ENCODE measurements at regions not wholly inside any gene's neighbourhood (a gene's known extent, or its start where the extent isn't known, plus 50 kb on each side); places are given as distances from the start of the nearest gene placed in this dataset.

DNA sequence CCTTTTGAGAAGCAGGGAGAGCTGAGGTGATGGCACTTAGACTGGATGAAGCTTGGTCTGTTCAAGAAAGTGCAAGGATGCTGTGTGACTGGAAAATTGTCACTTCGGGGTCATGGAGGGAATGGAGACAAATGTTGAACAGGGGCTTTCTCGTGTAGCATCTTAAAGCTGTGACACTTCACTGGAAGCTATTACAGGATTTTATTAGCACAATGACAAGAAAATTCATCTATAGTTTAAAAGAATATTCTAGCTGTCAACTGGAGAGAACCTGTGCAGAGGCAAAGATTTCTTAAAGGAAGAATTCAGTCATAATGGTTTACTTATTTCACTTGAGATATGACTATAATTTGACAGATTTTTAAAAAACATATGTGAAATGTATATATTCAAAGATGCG, 963.9 kb upstream of the ZEB2 start:
- no peak overlapping the region for H3K4me3 ChIP-seq (ENCODE audit: low read depth, low read length, poor library complexity, severe bottlenecking)
- intact Hi-C loops (cut with micrococcal nuclease; ENCODE audit: unreplicated experiment), result no loop called here
- no TSS peak for BruUV-seq (replicated peaks)
- no peak for DNase-seq (ENCODE audit: low spot score)
- peaks cover 14% of the 10 kb centered on the region for H3K4me1 ChIP-seq (ENCODE audit: insufficient read depth, low read length, poor library complexity, severe bottlenecking)
- H3K36me3 ChIP-seq (ENCODE audit: insufficient read depth, low read length, poor library complexity, severe bottlenecking), result no peaks in the 10 kb centered on the region
- H3K9me3 ChIP-seq (ENCODE audit: low read depth, low read length, poor library complexity, severe bottlenecking), result no peaks in the 10 kb centered on the region
- CTCF ChIA-PET, result no interaction called here
- H3K27ac ChIP-seq (ENCODE audit: low read depth, low read length, poor library complexity, severe bottlenecking), result no peak overlapping the region
- no peaks in the 10 kb centered on the region for H3K27me3 ChIP-seq (replicated peaks; ENCODE audit: insufficient read depth, low read depth, low read length, poor library complexity)
- no peak for TF ChIP-seq EZH2 (IDR thresholded peaks at IDR 0.05; ENCODE audit: borderline replicate concordance, low read depth, low read length, poor library complexity, severe bottlenecking)
- TF ChIP-seq, protein P1, sequence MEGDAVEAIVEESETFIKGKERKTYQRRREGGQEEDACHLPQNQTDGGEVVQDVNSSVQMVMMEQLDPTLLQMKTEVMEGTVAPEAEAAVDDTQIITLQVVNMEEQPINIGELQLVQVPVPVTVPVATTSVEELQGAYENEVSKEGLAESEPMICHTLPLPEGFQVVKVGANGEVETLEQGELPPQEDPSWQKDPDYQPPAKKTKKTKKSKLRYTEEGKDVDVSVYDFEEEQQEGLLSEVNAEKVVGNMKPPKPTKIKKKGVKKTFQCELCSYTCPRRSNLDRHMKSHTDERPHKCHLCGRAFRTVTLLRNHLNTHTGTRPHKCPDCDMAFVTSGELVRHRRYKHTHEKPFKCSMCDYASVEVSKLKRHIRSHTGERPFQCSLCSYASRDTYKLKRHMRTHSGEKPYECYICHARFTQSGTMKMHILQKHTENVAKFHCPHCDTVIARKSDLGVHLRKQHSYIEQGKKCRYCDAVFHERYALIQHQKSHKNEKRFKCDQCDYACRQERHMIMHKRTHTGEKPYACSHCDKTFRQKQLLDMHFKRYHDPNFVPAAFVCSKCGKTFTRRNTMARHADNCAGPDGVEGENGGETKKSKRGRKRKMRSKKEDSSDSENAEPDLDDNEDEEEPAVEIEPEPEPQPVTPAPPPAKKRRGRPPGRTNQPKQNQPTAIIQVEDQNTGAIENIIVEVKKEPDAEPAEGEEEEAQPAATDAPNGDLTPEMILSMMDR (conservative IDR thresholded peaks at IDR 0.05; ENCODE audit: low read depth, low read length), result no peak
- POLR2A ChIA-PET (ENCODE audit: low non-redundant PET), result no interaction called here

- CTCF ChIA-PET, result no interaction called here
- Histone ChIP-seq H3K4me3 (ENCODE audit: low read depth, low read length, poor library complexity, severe bottlenecking) (no peak overlapping the region), H3K27me3 (replicated peaks; ENCODE audit: insufficient read depth, low read depth, low read length, poor library complexity) (no peaks in the 10 kb centered on the region), H3K27ac (ENCODE audit: low read depth, low read length, poor library complexity, severe bottlenecking) (no peak overlapping the region), H3K9me3 (ENCODE audit: low read depth, low read length, poor library complexity, severe bottlenecking) (peaks cover under 1% of the 10 kb centered on the region), H3K36me3 (ENCODE audit: insufficient read depth, low read length, poor library complexity, severe bottlenecking) (no peaks in the 10 kb centered on the region), H3K4me1 (ENCODE audit: insufficient read depth, low read length, poor library complexity, severe bottlenecking) (peaks cover 5% of the 10 kb centered on the region)
- intact Hi-C loops (cut with micrococcal nuclease; ENCODE audit: unreplicated experiment), result no loop called here
- TF ChIP-seq, protein P1 (conservative IDR thresholded peaks at IDR 0.05; ENCODE audit: low read depth, low read length), result no peak
- no peak for TF ChIP-seq EZH2 (IDR thresholded peaks at IDR 0.05; ENCODE audit: borderline replicate concordance, low read depth, low read length, poor library complexity, severe bottlenecking)
- BruUV-seq (replicated peaks), result no TSS peak
- POLR2A ChIA-PET (ENCODE audit: low non-redundant PET), result no interaction called here
- DNase-seq (ENCODE audit: low spot score), result no peak
These were observed 961.5 kb upstream of the ZEB2 start for GRCh38 chr2:145481334-145481922.

- BruUV-seq (replicated peaks), result no TSS peak
These were observed 944.9 kb upstream of the ZEB2 start for GRCh38 chr2:145464866-145465265.

More at GRCh38 chr2:145464866-145465265, 944.9 kb upstream of the ZEB2 start:
- intact Hi-C loops (cut with micrococcal nuclease; ENCODE audit: unreplicated experiment), result no loop called here
- H3K36me3 ChIP-seq (ENCODE audit: insufficient read depth, low read length, poor library complexity, severe bottlenecking), result no peaks in the 10 kb centered on the region
- H3K27me3 ChIP-seq (replicated peaks; ENCODE audit: insufficient read depth, low read depth, low read length, poor library complexity), result no peaks in the 10 kb centered on the region
- POLR2A ChIA-PET (ENCODE audit: low non-redundant PET), result no interaction called here
- CTCF ChIA-PET, result no interaction called here
- no peaks in the 10 kb centered on the region for H3K4me1 ChIP-seq (ENCODE audit: insufficient read depth, low read length, poor library complexity, severe bottlenecking)
- H3K27ac ChIP-seq (ENCODE audit: low read depth, low read length, poor library complexity, severe bottlenecking), result no peak overlapping the region
- DNase-seq (ENCODE audit: low spot score), result no peak
- no peaks in the 10 kb centered on the region for H3K9me3 ChIP-seq (ENCODE audit: low read depth, low read length, poor library complexity, severe bottlenecking)
- TF ChIP-seq EZH2 (IDR thresholded peaks at IDR 0.05; ENCODE audit: borderline replicate concordance, low read depth, low read length, poor library complexity, severe bottlenecking), result no peak
- TF ChIP-seq, protein P1 (conservative IDR thresholded peaks at IDR 0.05; ENCODE audit: low read depth, low read length), result no peak
- H3K4me3 ChIP-seq (ENCODE audit: low read depth, low read length, poor library complexity, severe bottlenecking), result no peak overlapping the region
